ENCODE measurements at regions not wholly inside any gene's neighbourhood (a gene's known extent, or its start where the extent isn't known, plus 50 kb on each side); places are given as distances from the start of the nearest gene placed in this dataset.

- Histone ChIP-seq H3K9ac (ENCODE audit: control insufficient read depth, insufficient read depth, low read length) (no peak overlapping the region), H3K4me1 (ENCODE audit: control insufficient read depth, insufficient read depth, low read length) (no peaks in the 10 kb centered on the region), H3K4me3 (no peak overlapping the region), H3K79me2 (ENCODE audit: control insufficient read depth, insufficient read depth, low read length) (no peaks in the 10 kb centered on the region), H3K36me3 (ENCODE audit: control insufficient read depth in 2 of 2, insufficient read depth in 2 of 2, low read length in 1 of 2) (no peaks in the 10 kb centered on the region), H3K9me3 (replicated peaks; ENCODE audit: control insufficient read depth, insufficient read depth, low read length) (no peaks in the 10 kb centered on the region; the same call in 2 of the 3 replicates), H4K20me1 (ENCODE audit: control insufficient read depth, insufficient read depth) (no peaks in the 10 kb centered on the region), H3K27me3 (replicated peaks in 1 of 2; ENCODE audit: control insufficient read depth in 2 of 2, insufficient read depth in 2 of 2, low read length in 1 of 2) (no peaks in the 10 kb centered on the region), H3K4me2 (ENCODE audit: control insufficient read depth, insufficient read depth) (no peak overlapping the region), H2AFZ (ENCODE audit: control insufficient read depth, low read depth, low read length) (no peak overlapping the region), H3K27ac (ENCODE audit: control insufficient read depth, insufficient read depth) (no peak overlapping the region)
- no peak for FAIRE-seq
- intact Hi-C loops (cut with micrococcal nuclease; ENCODE audit: unreplicated experiment) (no loop called here), in situ Hi-C loops (cut with MboI) (no loop called here)
- no TSS peak for BruUV-seq (replicated peaks)
- RAD21 ChIA-PET (ENCODE audit: unreplicated experiment): no interaction called here
- POLR2A ChIA-PET: no interaction called here
- DNase-seq (ENCODE audit: low read depth, low spot score): no peak
- 0% methylated on average over 4 of the region's 4 CpGs for WGBS (ENCODE audit: insufficient coverage, insufficient replicate concordance, low lambda C conversion rate, missing lambda C conversion rate)
- no peak for ATAC-seq
- SMC1A ChIA-PET (ENCODE audit: uncharacterized antibody, unreplicated experiment): no interaction called here
- CTCF ChIA-PET: no interaction called here
- no peak for TF ChIP-seq IKZF2 (IDR thresholded peaks at IDR 0.05)
- no peak for TF ChIP-seq TCF12 (IDR thresholded peaks at IDR 0.05; ENCODE audit: low read depth, low read length)
- no peak for TF ChIP-seq CBFB (IDR thresholded peaks at IDR 0.05; ENCODE audit: low read depth)
- no peak for TF ChIP-seq FOS (IDR thresholded peaks at IDR 0.05; ENCODE audit: borderline replicate concordance, extremely low read depth, insufficient read length)
- no peak for TF ChIP-seq SIX5 (IDR thresholded peaks at IDR 0.05; ENCODE audit: low read depth, low read length, severe bottlenecking)
- TF ChIP-seq E2F4 (IDR thresholded peaks at IDR 0.05; ENCODE audit: low read depth, low read length): no peak
- no peak for TF ChIP-seq CBX3 (IDR thresholded peaks at IDR 0.05; ENCODE audit: borderline replicate concordance, low read depth)
- no peak for TF ChIP-seq E4F1 (IDR thresholded peaks at IDR 0.05; ENCODE audit: borderline replicate concordance, partially characterized antibody)
- TF ChIP-seq JUND (IDR thresholded peaks at IDR 0.05; ENCODE audit: low read depth, low read length): no peak
- no peak for TF ChIP-seq SRF (IDR thresholded peaks at IDR 0.05; ENCODE audit: low read depth in 2 of 2, low read length in 2 of 2)
- TF ChIP-seq ZNF207 (IDR thresholded peaks at IDR 0.05; ENCODE audit: borderline replicate concordance): no peak
- no peak for TF ChIP-seq KAT2A (conservative IDR thresholded peaks at IDR 0.05; ENCODE audit: control insufficient read depth, low read depth, low read length)
- no peak for TF ChIP-seq GATAD2B (conservative IDR thresholded peaks at IDR 0.05; ENCODE audit: low read depth)
- no peak for TF ChIP-seq FOXM1 (IDR thresholded peaks at IDR 0.05; ENCODE audit: low read depth, low read length)
- TF ChIP-seq BHLHE40 (IDR thresholded peaks at IDR 0.05; ENCODE audit: borderline replicate concordance in 1 of 2, low read depth in 2 of 2, low read length in 1 of 2): no peak
- TF ChIP-seq NR2C2 (IDR thresholded peaks at IDR 0.05; ENCODE audit: borderline replicate concordance, control insufficient read depth, insufficient read length, low read depth): no peak
- no peak for TF ChIP-seq RELB (IDR thresholded peaks at IDR 0.05; ENCODE audit: low read depth)
- no peak for TF ChIP-seq ZBTB4 (CRISPR knock-in tag; IDR thresholded peaks at IDR 0.05)
These were observed 297.7 kb upstream of the NRIP1 start for GRCh38 chr21:15362458-15362857.
